ENCODE measurements at regions not wholly inside any gene's neighbourhood (a gene's known extent, or its start where the extent isn't known, plus 50 kb on each side); places are given as distances from the start of the nearest gene placed in this dataset.
"Not testable (repeated sequence)": the region's sequence is repeated elsewhere in the genome, so short reads cannot be mapped to it uniquely, and the experiment has no call there.

DNA sequence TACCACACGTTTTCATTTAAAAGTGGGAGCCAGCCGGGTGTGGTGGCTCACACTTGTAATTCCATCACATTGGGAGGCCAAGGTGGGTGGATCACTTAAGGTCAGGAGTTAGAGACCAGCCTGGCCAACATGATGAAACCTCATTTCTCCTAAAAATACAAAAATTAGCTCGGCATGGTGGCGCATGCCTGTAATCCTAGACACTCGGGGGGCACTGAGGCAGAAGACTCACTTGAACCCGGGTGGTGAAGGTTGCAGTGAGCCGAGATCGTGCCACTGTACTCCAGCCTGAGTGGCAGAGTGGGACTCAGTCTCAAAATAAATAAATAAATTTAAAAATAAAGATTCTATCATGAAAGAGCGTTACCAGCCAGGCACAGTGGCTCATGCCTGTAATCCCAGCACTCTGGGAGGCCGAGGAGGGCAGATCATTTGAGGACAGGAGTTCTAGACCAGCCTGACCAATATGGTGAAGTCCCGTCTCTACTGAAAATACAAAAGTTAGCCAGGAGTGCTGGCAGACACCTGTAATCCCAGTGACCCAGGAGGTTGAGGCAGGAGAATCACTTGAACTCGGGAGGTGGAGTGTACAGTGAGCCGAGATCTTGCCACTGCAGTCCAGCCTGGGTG is 135.4 kb upstream of the TPTE start:
- H3K4me1 ChIP-seq; H3K4me3 ChIP-seq; H3K27ac ChIP-seq; ATAC-seq; CTCF ChIA-PET; POLR2A ChIA-PET; FAIRE-seq; DNase-seq (ENCODE audit: low read depth in 1 of 2, low spot score in 1 of 2); H3K4me2 ChIP-seq: not testable (repeated sequence)
- H3K9me3 ChIP-seq = peaks cover 12% of the 10 kb centered on the region; the same call in 2 of the 3 replicates
- 21% methylated on average over 13 of the region's 13 CpGs for WGBS (ENCODE audit: missing lambda C conversion rate)

DNA sequence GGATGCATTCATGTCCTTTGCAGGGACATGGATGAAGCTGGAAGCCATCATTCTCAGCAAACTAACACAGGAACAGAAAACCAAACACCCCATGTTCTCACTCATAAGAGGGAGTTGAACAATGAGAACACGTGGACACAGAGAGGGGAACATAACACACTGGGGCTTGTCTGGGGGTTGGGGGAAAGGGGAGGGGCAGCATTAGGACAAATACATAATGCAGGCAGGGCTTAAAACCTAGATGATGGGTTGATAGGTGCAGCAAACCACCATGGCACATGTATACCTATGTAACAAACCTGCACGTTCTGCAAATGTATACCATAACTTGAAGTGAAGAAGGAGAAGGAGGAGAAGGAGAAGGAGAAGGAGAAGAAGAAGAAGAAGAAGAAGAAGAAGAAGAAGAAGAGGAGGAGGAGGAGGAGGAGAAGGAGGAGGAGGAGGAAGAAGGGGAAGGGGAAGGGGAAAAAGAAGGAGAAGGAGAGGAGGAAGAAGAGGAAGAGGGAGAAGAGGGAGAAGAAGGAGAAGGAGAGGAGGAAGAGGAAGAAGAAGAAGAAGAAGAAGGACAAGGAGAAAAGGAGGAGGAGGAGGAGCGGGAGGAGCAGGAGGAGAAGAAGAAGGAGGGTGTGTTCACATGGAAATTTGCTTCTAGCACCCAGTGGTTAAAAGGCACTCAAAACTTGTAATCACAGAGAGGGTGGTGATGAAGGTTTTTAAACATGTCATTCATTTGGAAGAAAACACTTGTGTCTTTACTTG is 133.5 kb upstream of the TPTE start:
- H3K27ac ChIP-seq; H3K4me2 ChIP-seq; POLR2A ChIA-PET; ATAC-seq; FAIRE-seq; DNase-seq (ENCODE audit: low read depth in 1 of 2, low spot score in 1 of 2); H3K4me3 ChIP-seq; CTCF ChIA-PET; H3K4me1 ChIP-seq: not testable (repeated sequence)
- 19% methylated on average over 3 of the region's 3 CpGs for WGBS (ENCODE audit: missing lambda C conversion rate)
- H3K9me3 ChIP-seq = peaks cover 12% of the 10 kb centered on the region; the same call in 2 of the 3 replicates

DNA sequence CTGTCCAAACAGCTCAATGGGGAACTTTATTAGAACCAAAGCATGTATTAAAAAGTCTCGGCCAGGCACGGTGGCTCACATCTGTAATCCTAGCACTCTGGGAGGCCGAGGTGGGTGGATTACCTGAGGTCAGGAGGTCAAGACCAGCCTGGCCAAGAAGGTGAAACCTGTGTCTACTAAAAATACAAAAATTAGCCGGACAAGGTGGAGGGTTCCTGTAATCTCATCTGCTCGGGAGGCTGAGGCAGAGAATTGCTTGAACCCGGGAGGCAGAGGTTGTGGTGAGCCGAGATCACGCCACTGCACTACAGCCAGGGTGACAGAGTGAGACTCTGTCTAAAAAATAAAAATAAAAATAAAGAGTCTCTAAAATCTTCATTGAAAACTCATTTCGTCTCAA is 132.8 kb upstream of the TPTE start:
- H3K4me1 ChIP-seq; H3K4me2 ChIP-seq; FAIRE-seq; H3K27ac ChIP-seq; ATAC-seq; POLR2A ChIA-PET; H3K4me3 ChIP-seq; CTCF ChIA-PET; DNase-seq (ENCODE audit: low read depth in 1 of 2, low spot score in 1 of 2): not testable (repeated sequence)
- peaks cover 12% of the 10 kb centered on the region; the same call in 2 of the 3 replicates for H3K9me3 ChIP-seq
- 7% methylated on average over 9 of the region's 9 CpGs for WGBS (ENCODE audit: missing lambda C conversion rate)

DNA sequence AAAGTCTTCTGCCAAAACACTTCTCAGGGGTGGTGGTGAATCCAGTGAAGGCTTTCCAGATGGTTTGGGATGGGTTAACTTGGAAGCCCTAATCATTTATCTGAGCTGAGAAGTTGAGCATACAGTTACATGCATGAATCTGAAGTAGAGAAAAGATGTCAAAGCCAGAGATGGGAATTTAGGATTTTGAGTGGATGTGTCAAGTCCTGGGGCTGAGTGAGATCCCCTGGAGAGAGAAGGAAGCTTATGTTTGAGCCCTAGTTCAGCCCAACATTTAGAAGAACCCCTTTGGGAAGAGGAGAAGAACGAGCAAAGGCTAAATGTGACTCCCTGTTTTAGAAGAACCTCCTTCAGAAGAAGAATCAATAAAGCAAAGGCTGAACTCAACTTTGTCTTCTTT is 129.1 kb upstream of the TPTE start:
- H3K4me2 ChIP-seq; CTCF ChIA-PET; FAIRE-seq; H3K4me3 ChIP-seq; H3K27ac ChIP-seq; POLR2A ChIA-PET; H3K9me3 ChIP-seq; H3K4me1 ChIP-seq; ATAC-seq; DNase-seq (ENCODE audit: low read depth in 1 of 2, low spot score in 1 of 2): not testable (repeated sequence)
- whole genome bisulfite sequencing (ENCODE audit: missing lambda C conversion rate) = 0% methylated on average over 1 of the region's 1 CpG

DNA sequence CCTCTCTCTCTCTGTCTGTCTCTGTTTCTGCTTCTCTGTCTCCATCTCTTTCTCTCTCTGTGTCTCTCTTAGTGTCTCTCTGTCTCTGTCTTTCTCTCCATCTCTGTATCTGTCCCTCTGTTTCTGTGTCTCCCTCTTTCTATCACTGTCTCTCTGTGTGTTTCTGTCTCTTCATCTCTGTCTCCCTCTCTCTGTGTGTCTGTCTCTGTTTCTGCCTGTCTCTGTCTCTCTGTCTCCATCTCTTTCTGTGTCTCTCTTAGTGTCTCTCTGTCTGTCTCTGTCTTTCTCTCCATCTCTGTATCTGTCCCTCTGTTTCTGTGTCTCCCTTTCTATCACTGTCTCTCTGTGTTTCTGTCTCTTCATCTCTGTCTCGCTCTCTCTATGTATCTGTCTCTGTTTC is 125.4 kb upstream of the TPTE start:
- CTCF ChIA-PET; H3K4me1 ChIP-seq; DNase-seq (ENCODE audit: low read depth in 1 of 2, low spot score in 1 of 2); H3K4me3 ChIP-seq; H3K9me3 ChIP-seq; FAIRE-seq; H3K27ac ChIP-seq; H3K4me2 ChIP-seq; POLR2A ChIA-PET; ATAC-seq: not testable (repeated sequence)
- WGBS (ENCODE audit: missing lambda C conversion rate) = 44% methylated on average over 1 of the region's 1 CpG

DNA sequence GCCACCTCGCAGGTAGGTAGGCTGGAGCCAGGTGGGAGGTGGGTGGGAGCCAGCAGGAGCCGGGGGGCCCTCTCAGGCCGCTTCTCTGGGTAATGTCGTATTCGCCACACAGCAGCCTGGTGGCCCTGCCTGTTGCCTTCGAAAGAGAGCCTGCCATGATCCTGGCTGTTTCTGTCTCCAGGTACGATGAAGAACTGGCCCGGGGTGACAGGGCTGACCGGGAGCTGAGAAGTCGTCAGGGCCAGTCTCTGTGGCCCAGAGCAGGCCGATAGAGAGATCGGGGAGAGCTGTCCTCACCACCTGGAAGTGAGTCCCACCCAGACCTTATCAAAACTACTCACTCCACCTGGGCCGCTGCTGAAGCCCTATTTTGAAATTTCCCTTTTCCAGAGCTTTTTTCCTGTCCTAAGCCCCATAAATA is 123.9 kb upstream of the TPTE start:
- POLR2A ChIA-PET; DNase-seq (ENCODE audit: low read depth in 1 of 2, low spot score in 1 of 2): not testable (repeated sequence)
- peak; percentile 31 to 36; a peak in 3 of 6 replicates for ATAC-seq

DNA sequence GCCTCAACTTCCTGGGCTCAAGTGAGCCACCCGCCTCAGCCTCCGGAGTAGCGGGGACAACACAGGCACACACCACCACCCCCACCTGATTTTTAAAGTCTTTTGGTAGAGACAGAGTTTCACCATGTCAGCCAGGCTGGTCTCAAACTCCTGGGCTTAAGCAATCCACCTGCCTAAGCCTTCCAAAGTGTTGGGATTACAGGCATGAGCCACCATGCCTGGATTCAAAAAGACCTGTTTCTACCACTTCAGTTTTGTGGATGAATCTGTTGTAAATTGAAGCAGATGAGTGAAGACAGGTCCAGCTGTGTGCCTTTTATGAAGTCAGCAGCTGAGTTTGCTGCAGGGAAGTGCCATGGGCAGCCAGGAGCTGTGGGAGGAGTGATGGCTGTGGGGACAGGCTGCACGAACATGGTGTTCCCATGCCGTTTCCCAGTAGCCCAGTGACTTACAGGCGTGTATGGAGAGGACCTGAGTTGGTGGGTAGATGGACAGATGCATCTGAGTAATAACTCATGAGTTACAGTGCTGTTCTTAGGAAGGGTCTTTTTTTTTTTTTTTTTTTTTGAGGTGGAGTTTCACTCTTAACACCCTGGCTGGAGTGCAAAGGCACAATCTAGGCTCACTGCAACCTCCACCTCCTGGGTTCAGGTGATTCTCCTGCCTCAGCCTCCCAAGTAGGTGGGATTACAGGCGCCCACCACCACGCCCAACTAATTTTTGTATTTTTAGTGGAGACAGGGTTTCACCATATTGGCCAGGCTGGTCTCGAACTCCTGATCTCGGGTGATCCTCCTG is 122.5 kb upstream of the TPTE start:
- peaks cover 14% of the 10 kb centered on the region; the same call in 2 of the 3 replicates for H3K9me3 ChIP-seq
- H3K4me1 ChIP-seq; CTCF ChIA-PET; DNase-seq (ENCODE audit: low read depth in 1 of 2, low spot score in 1 of 2); ATAC-seq; H3K27ac ChIP-seq; H3K4me3 ChIP-seq; H3K4me2 ChIP-seq; FAIRE-seq; POLR2A ChIA-PET: not testable (repeated sequence)
- WGBS (ENCODE audit: missing lambda C conversion rate) = 33% methylated on average over 2 of the region's 10 CpGs

More for the DNA sequence above, 123.9 kb upstream of the TPTE start:
- H3K4me1 ChIP-seq, H3K4me3 ChIP-seq, CTCF ChIA-PET, FAIRE-seq, H3K27ac ChIP-seq, H3K4me2 ChIP-seq: not testable (repeated sequence)
- H3K9me3 ChIP-seq = peaks cover 10% of the 10 kb centered on the region; the same call in 2 of the 3 replicates
- WGBS (ENCODE audit: missing lambda C conversion rate) = 19% methylated on average over 13 of the region's 13 CpGs

DNA sequence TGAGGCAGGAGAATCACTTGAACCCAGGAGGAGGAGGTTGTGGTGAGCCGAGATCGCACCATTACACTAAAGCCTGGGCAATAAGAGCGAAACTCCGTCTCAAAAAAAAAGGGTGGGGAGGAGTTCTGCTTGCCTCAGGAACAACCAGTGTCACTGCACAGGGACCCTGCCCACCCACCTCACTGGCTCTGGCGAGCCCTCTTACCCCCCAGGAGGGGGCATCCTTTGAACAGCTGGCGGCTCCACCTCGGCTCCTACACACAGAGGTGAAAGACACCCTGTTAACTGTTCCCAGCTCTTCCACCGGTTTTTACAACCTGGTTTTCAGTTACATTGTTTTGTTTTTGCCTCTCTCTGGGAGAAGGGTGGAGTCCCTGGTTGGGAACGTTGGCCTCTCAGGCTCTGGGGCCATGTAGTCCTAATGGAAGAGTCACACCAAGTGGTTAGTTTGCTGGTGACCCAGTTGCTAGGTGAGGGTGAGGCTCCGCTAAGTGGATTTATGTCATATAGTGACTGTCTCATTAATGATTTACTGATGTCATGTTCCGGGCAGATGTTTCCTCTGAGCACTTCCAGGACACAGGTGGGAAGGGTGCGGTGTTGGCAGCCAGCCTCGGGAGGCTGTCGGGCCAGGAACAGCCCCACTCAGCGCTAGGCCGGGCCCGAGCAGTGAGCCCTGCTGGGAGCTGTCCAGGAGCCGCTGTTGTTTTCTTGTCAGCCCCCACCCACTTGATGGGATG is 120.6 kb upstream of the TPTE start:
- H3K4me3 ChIP-seq; H3K27ac ChIP-seq; H3K4me1 ChIP-seq; H3K4me2 ChIP-seq; DNase-seq (ENCODE audit: low read depth in 1 of 2, low spot score in 1 of 2); FAIRE-seq; CTCF ChIA-PET; POLR2A ChIA-PET; ATAC-seq: not testable (repeated sequence)
- 29% methylated on average over 18 of the region's 18 CpGs for WGBS (ENCODE audit: missing lambda C conversion rate)
- peaks cover 13% of the 10 kb centered on the region; the same call in 2 of the 3 replicates for H3K9me3 ChIP-seq

DNA sequence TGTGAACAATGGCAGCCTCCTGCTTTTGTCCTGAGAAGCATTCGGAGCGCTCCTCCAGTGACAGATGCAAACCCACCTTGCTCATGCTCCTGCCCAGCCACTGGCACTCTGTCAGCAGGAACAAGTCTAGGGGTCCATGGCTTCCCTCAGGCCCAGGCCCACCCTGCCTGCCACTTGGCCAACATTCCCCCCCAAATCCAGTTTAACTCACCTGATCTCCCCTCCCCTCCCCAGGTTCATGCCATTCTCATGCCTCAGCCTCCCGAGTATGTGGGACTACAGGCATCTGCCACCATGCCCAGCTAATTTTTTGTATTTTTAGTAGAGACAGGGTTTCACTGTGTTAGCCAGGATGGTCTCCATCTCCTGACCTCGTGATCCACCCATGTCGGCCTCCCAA is 118.9 kb upstream of the TPTE start:
- DNase-seq (ENCODE audit: low read depth in 1 of 2, low spot score in 1 of 2); H3K4me2 ChIP-seq; H3K4me3 ChIP-seq; POLR2A ChIA-PET; ATAC-seq; H3K4me1 ChIP-seq; FAIRE-seq; H3K27ac ChIP-seq: not testable (repeated sequence)
- 38% methylated on average over 5 of the region's 5 CpGs for WGBS (ENCODE audit: missing lambda C conversion rate)
- CTCF ChIA-PET = interaction anchor here (0.9 kb wide), 1 partner anchor 25 kb away, joined by 3 read pairs; no protein-coding TSS in a partner anchor
- peaks cover 13% of the 10 kb centered on the region; the same call in 2 of the 3 replicates for H3K9me3 ChIP-seq

DNA sequence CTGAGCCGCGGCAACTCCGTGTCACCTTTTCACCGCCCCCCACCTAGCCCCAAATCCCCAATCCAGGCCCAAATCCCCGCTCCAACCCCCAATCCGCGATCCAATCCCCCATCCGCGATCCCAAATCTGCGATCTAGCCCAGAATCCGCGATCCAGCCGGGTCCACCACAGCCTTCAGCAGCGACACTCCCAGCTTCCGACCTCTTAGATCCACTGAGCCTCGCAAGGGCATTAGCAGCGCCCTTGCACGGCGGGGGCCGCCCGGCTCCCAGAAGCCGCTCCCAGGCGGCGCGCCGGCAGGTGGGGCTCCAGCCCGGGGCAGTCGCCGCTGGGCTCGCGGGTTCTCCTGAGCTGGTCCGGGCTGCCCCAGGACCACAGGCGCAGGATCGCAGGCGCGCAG is 116.1 kb upstream of the TPTE start:
- ATAC-seq; CTCF ChIA-PET; POLR2A ChIA-PET; DNase-seq (ENCODE audit: low read depth in 1 of 2, low spot score in 1 of 2); H3K4me3 ChIP-seq; H3K4me1 ChIP-seq; H3K4me2 ChIP-seq; FAIRE-seq; H3K27ac ChIP-seq: not testable (repeated sequence)
- peaks cover 13% of the 10 kb centered on the region; the same call in 2 of the 3 replicates for H3K9me3 ChIP-seq
- 73% methylated on average over 36 of the region's 36 CpGs for WGBS (ENCODE audit: missing lambda C conversion rate)

Data from A549 (cell line).